ENCODE measurements at regions not wholly inside any gene's neighbourhood (a gene's known extent, or its start where the extent isn't known, plus 50 kb on each side); places are given as distances from the start of the nearest gene placed in this dataset.

DNA sequence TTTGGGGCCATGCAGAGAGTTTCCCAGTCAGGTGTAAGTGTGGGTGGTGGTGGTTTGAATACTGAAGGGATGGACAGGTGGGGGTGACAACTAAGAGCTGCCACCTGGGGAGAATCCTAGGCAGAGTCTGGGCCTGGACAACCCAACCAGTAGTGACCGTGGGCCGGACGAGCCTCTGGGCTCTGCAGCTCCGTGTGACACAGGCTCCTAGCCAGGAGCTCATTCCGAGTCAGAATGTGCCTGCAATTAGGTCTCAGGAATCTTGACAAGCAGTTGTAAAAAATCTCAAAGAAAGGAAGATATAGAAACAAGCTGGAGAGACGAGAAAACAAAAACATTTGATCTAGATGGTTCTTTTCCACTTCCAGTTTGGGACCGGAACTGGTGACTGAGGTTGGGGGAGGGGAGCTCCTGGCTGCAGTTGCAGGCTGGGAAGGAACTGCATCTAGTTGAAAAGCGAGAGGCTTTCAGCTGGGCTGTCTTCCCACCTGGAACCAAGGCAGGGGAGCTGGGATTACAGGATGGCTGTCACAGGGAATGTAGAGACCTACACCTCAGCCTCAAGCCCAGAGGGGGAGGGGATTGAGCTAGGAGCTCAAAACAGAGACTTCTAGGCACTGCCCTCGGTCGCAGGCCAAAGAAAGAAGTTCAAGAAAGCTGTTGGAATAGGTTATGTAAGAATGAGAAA, 156.9 kb downstream of the PAX1 start:
- Histone ChIP-seq H3K4me3 (no peak overlapping the region), H3K36me3 (no peaks in the 10 kb centered on the region), H3K27ac (no peak overlapping the region), H3K27me3 (no peaks in the 10 kb centered on the region), H3K9me3 (no peaks in the 10 kb centered on the region), H3K4me1 (peaks cover 0 to 2% (median 0%) of the 10 kb centered on the region in 4 donors)
- TF ChIP-seq EP300 (IDR thresholded peaks at IDR 0.05) (no peak), CTCF (IDR thresholded peaks at IDR 0.05) (no peak), POLR2A (IDR thresholded peaks at IDR 0.05) (no peak)
- WGBS, 2 donors, result 49 to 50% methylated on average over 10 of the region's 10 CpGs
- no peak for DNase-seq (ENCODE audit: low spot score in 2 of 2)

- TF ChIP-seq POLR2A (IDR thresholded peaks at IDR 0.05), result no peak
- no peak for TF ChIP-seq CTCF (IDR thresholded peaks at IDR 0.05)
- no peaks in the 10 kb centered on the region for H3K27me3 ChIP-seq
- WGBS, 2 donors, result 63 to 77% methylated on average over 2 of the region's 2 CpGs
- H3K4me1 ChIP-seq, result no peaks in the 10 kb centered on the region
- no peak for DNase-seq (ENCODE audit: low spot score in 2 of 2)
- no peaks in the 10 kb centered on the region for H3K9me3 ChIP-seq
- no peak overlapping the region for H3K27ac ChIP-seq
- H3K36me3 ChIP-seq, result no peaks in the 10 kb centered on the region
- no peak overlapping the region for H3K4me3 ChIP-seq
Measured at GRCh38 chr20:21840991-21841390, 135.5 kb downstream of the PAX1 start.

DNA sequence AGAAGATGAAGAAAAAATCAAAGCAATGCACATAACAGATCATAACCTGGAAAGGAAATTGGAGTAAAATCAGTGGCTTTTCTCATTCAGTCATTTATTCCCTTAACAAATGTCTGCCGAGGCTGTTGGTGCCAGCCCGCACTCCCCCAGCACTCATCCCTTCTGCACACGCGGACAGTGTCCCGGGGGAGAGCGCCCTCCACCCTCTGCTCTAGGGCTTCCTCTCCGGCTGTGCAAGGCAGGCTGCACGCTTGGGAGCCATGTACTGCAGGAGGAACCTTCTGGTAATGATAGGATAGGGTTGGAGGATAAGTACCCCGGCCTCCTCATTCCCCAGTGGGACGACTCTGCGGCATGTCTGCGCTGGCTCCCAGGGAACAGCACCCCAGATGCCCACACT, 134.5 kb downstream of the PAX1 start:
- no peak overlapping the region for H3K27ac ChIP-seq
- WGBS, 2 donors, result 74 to 85% methylated on average over 12 of the region's 12 CpGs
- DNase-seq (ENCODE audit: low spot score in 2 of 2), result no peak
- H3K36me3 ChIP-seq, result no peaks in the 10 kb centered on the region
- H3K27me3 ChIP-seq, result no peaks in the 10 kb centered on the region
- no peak overlapping the region for H3K4me3 ChIP-seq
- H3K9me3 ChIP-seq, result no peaks in the 10 kb centered on the region
- TF ChIP-seq EP300 (IDR thresholded peaks at IDR 0.05), result no peak
- no peaks in the 10 kb centered on the region for H3K4me1 ChIP-seq

DNA sequence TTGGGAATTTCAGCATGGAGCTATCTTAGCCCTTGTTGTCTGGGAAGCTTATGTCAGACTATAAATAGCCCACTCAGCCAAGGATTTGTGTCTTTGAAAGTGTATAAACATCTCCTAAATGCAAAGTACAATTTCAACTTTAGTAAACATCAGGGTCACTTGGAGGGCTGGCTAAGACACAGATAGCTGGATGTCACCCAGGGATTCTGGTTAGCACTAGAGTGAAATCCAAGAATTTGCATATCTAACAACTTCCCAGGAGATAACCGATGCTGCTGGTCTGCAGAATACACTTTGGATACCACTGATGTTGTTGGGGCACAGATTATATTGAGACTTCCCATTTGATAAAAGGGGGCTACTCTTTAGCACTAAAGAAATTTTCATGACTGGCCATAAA, 130.9 kb downstream of the PAX1 start:
- Histone ChIP-seq H3K4me3 (no peak overlapping the region), H3K27ac (no peak overlapping the region), H3K9me3 (no peaks in the 10 kb centered on the region), H3K36me3 (no peaks in the 10 kb centered on the region), H3K4me1 (no peaks in the 10 kb centered on the region), H3K27me3 (no peaks in the 10 kb centered on the region)
- WGBS, 2 donors, result 45 to 56% methylated on average over 1 of the region's 1 CpG
- DNase-seq (ENCODE audit: low spot score in 2 of 2), result no peak
- TF ChIP-seq POLR2A (IDR thresholded peaks at IDR 0.05), result no peak
- TF ChIP-seq CTCF (IDR thresholded peaks at IDR 0.05), result no peak
- TF ChIP-seq EP300 (IDR thresholded peaks at IDR 0.05), result no peak

DNA sequence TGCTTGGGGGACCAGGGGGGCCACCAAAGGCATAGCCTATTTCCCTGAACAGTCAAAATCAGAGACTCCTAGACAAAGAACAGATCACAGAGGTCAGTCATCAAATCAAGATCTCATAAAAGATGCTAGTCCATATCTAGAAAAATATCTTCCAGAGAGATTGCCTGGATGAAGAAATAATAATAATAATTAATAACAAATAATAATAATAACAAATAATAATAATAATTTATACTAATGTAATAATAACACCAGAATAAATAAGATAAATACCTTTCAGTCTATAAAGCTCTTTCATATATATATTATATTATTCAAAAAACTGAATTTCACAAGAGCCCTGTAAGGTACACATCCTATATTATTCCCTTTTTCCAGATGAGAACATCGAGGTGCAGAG, 129.6 kb downstream of the PAX1 start:
- no peak overlapping the region for H3K4me3 ChIP-seq
- H3K9me3 ChIP-seq, result no peaks in the 10 kb centered on the region
- WGBS, 2 donors, result 87 to 95% methylated on average over 1 of the region's 1 CpG
- no peaks in the 10 kb centered on the region for H3K27me3 ChIP-seq
- no peaks in the 10 kb centered on the region for H3K36me3 ChIP-seq
- TF ChIP-seq POLR2A (IDR thresholded peaks at IDR 0.05), result no peak
- no peak for TF ChIP-seq EP300 (IDR thresholded peaks at IDR 0.05)
- TF ChIP-seq CTCF (IDR thresholded peaks at IDR 0.05), result no peak
- no peak for DNase-seq (ENCODE audit: low spot score in 2 of 2)
- H3K27ac ChIP-seq, result no peak overlapping the region
- H3K4me1 ChIP-seq, result no peaks in the 10 kb centered on the region
